HG03460 (cell line): ENCODE measurements at regions not wholly inside any gene's neighbourhood (a gene's known extent, or its start where the extent isn't known, plus 50 kb on each side); places are given as distances from the start of the nearest gene placed in this dataset.
"Not testable (repeated sequence)": the region's sequence is repeated elsewhere in the genome, so short reads cannot be mapped to it uniquely, and the experiment has no call there.

Source experiments
- ATAC-seq: cut with Tn5 transposase; IDR thresholded peaks from one replicate; pipeline ENCODE4 v1.9.1; 2021; ENCODE audit not compliant: unreplicated experiment

DNA sequence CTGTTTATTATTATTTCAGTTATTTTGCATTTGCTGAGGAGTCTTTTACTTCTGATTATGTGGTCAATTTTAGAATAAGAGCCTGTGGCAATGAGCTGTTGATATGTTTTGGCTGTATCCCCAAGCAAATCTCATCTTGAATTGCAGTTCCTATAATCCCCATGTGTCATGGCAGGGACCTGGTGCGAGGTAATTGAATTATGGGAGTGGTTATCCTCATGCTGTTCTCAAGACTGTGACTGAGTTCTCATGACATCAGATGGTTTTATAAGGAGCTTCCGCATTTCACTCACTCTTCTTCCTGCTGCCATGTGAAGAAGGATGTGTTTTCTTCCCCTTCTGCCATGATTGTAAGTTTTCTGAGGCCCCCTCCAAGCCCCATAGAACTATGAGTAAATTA is 114.9 kb upstream of the SLCO6A1 start:
- no peak for ATAC-seq

DNA sequence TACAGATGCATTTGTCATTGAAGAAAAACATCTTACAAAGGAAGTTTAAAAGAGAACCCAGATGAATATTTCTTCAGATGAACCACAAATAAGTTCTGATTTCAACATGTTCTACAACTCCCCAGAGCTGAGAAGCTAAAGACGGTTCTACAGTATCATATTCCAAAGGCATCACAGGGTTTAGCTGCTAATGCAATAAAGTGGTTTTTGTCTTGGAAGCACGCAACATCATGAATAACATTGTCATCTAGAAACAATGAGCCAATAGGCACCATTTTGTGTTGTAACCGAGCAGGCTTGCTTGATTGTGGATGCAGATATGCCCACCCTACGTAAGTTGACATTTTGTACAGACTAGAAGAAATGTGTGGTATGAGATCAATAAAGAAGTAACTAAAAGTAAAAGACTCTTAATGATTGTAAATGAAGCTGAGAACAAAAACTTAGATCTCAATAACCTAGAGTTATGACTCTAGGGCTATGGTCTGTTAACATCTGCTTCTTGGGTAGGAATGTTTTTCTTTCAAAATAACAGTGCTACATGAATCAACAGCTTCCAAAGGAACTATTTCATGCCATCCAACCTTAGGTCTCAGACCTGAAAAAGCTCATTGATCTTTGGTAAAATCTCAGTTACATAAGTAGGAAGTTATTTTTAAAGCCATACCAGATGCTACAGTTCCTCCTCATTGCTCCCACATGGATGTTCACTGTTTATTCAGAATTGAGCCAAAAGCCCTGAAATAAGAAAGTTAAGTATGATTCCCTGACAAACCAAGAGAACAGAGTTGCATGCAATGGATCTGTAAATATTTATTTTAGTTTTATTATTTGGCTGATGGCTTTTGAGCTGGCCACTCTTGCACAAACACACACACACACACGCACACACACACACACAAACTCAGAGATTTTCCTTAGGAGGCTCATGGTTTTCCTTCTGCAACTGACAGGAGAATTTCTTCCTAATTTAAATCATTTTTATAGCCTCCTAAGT is 118.7 kb upstream of the SLCO6A1 start:
- no peak for ATAC-seq

DNA sequence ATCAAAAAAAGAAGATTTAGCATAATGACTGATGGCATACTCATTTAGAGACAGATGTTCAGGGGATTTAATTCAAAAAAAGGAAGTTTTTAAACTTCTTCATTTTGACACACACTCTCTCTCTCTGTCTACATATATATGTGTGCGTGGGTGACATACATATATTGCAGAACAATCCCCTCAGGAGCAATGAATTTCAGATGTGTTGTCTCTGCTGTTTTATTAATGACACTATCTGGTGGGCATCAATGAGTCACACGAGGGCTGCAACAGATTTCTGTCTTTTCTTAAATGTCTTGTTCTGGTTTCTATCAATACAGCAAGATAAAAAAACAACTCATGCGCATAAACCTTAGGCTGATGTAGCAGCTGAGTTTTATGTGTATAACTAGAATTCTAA is 123.5 kb upstream of the SLCO6A1 start:
- no peak for ATAC-seq

DNA sequence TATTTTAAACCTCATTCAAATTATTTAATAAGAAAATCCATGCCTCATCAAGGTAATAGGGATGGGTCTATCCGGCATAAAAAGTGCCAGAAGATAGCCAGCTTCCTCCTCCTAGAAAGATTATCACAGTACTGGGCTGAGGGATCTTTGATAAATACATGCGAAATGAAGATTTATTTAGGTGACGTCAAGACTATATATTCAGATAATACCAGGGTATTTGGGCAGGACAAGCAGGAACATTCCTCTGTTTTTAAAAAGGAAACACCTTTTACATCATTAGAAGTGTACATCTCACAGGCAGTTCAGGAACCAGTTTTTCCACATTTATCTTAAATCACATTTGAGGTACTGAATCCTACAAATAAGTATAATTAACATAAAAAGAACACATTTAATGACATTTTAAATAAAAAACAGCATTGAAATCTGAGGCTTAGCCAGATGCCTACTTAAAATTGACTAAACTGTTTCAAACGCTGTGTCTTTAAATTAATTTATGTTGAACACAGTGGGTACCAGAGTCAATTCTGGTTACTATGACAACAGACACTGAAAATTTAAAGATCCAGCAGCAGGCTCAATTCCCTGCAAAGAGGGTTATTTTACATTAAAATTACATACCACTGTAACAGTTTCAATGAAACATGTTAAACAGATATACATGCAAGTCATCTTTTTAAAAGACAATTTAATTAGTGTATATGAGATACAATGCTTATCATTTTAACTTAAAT is 124.7 kb upstream of the SLCO6A1 start:
- no peak for ATAC-seq

DNA sequence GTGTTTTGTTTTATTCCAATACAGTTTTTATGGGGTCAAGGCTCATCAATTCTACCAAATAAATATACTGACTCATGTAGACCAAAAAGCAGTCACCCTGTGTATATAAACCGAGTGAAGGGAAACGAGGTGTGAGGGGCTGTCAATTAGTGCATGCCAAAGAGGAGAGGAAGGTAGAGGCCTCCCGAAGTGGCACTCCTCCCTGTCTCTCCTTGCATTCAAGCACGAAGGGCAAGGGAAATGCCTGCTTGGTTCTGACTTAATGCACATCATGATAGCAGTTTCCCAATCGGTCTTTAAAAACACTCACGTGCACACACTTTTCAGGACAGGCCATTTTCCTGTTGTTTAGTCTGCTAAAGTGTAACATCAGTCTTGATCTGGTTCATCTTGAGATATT is 125.6 kb upstream of the SLCO6A1 start:
- ATAC-seq, result no peak

DNA sequence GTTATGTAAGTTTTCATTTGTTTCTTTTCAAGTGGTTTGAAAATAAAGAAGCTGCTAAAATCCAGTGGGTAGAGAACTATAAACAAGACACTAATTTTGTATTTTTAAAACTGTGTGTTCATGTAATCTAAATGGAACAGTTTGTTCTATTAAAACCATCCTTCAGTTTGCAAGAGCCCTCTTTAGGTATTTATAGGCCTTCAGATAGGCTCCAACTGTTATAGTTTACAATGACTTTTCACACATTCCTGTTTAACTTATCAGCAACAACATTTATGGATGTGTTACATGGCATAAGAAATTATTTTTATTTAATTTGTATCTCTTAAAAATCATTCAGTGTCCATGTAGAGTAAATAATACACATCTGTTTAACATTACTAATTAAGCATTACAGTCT is 126.7 kb upstream of the SLCO6A1 start:
- no peak for ATAC-seq

DNA sequence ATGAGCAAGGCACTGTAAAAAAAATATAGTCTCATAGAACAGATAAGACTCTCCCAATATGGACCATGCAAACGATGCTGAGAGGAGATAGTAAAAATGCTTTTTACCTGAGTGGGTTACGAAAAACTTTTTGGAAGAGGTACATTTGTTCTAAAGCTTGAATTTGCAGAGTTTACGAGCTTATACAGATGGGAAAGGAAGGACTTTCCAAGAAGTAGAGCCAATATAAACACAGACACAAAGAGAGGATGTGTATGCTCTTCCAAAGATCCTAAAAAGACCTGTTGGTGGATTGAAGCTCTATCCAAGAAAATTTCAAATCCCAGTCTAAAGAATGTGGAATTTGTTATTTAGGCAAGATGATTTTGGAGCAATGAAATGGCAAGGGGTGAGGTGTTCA is 127.1 kb upstream of the SLCO6A1 start:
- no peak for ATAC-seq

DNA sequence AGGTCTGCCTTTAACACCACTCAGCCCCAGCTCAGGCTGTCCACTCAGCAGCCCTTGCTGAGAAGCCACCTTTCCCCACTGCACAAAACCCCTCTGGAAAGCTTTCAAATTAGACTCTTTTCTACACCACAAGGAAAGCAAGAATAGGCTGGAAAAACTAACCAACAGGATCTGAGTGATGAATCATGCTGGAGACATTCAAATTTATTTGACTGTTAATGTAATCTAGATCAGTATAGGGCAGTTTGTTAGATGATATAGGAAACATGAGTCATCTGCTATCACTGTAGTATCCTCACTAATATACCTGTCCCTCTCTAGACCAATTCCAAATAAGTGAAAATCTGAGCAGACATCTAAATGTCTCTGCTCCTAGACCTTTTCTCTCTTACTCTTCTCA is 127.8 kb upstream of the PAM start:
- no peak for ATAC-seq

DNA sequence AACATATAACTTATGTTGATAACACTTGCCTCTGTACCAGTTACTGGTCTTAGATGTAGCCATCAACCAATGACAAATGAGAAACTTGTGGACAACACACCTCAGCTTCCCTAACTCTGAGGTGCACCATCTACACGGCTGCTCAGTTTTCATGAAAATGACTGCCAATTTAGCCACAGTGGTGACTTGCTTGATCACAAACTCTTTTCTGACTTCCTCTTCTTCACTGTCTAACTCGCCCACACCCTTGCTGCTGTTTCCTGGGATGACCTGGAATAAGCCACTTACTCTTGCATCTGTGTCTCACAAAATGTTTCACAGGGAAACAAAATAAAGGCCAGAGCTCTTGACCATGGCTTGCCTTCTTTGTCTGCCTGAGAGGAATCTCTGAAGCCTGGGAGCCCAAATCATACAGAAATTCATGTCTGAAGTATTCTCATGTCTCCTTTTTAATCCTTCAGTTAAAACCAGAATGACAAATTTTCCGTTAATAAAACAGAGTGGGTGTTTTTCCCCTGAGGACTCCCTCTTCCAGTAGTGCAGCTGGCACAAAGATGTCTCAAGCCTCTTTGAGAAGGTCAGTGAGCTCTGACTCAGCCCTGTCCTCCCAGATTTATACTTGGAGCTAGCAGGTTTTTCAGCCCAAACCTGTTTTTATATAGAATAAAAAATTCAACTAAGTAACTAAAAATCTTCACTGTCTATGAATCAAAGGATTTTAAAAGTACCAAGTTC is 126.5 kb upstream of the PAM start:
- ATAC-seq, result no peak

DNA sequence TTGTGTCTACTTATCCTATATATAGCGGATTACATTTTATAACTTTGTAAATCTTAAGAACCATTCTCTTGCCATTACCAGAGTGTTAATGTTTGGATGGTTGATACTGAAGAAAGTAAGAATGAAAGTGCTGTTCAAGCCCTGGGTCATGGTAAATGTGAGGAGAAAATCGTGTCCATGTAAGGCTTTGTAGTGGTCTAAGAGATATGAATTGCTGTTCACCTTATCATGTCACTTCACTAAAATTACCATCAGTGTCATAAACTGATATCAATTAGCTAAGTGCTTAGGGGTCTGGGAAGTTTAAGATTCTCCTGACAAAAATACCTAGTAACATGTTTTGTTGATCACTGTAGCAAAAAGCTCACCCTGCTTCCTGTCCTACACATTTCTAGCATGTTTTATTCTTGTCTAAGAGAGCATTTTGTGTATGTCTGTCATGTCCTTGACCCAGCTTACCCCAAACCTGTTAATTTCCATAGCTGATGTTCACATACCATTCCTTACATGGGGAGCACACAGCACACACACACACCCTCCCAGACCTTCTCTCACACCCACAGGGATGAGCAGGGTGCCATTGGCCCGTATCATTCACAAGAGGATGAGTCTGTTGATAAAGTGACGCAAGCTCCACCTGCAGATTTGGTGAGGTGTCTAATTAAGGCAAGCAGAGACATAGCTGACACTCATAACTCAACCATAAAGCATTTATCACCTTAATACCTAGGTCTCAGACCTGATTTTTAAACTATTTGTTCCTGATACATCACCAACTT is 125.1 kb upstream of the PAM start:
- ATAC-seq, result no peak

DNA sequence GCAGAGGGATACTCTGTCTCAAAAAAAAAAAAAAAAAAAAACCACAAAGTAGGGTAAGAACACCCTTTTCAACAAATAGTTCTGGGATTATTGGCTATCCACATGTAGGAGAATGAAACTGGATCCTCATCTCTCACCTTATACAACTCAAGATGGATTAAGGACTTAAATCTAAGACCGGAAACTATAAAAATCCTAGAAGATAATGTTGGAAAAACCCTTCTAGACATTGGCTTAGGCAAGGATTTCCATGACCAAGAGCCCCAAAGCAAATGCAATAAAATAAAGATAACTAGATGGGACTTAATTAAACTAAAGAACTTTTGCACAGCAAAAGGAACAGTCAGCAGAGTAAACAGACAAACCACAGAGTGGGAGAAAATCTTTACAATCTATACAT is 119.7 kb upstream of the PAM start:
- not testable (repeated sequence) for ATAC-seq

DNA sequence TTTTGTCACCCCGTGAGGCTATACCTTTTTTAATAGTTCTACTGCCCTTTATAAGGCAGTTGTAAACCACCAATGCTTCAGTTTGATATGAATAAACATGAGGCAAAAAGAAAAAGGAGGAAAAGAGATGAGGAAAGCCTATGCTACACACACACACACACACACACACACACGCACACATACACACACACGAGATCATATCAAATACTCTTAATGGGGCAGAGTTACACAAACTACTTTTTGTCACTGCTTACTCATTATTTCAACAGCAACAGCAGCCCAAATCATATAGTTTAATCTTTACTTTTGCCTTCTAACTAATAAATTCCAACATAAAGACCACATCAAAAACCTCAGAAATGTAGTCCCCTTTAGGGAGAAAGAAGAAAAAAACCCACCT is 116.8 kb upstream of the PAM start:
- ATAC-seq, result no peak

DNA sequence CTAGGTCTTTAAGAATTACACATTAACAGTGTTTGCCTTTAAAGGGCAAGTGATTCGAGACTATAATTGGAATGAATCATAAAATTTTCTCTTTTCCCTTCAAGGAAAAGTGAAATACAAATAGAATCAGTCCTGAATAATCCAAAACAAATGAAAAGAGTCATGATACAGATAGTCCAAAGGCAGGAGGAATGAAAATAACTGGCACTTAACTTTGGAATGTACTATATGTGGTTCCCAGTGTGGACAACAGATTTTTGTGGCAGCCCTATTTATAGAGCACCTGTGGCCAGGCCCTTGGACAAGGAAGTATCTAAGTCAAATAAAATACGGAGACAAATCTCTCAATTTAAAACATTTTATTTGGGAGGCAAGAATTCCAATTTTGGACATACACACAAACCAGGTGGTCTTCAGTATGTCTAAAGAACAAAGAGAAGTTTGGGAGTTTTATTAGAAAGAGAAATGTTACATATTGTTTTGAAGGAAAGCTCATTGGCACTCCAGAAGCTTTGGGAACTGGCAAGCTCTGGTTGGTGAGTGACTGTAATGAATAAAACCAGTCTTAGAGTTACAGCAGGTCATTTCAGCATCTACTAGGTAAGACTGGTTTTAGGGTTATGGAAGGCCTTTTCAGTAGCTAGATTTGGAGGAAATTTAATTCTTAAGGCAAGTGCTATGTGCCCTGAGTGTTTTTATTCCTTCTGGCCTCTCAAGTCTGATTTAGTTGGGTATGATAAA is 116.0 kb upstream of the PAM start:
- ATAC-seq, result no peak

DNA sequence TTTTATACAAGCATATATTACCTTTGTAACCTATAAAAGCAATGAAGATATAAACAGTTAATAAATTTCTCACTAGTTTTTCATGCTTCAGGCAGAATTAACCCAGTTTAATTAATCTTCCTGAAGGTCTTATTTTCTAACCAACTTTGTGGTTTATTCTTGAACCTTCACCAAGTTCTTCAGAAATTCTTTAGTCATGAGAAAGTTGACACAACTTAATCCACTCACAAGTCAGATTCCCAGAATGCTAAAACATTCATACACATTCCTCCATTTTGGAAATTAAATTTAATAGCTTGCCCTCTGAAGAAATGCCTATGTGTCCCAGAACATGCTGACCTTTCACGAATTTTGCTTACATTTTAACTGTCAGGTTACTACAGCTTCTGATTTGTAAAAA is 105.4 kb upstream of the PAM start:
- ATAC-seq, result no peak

DNA sequence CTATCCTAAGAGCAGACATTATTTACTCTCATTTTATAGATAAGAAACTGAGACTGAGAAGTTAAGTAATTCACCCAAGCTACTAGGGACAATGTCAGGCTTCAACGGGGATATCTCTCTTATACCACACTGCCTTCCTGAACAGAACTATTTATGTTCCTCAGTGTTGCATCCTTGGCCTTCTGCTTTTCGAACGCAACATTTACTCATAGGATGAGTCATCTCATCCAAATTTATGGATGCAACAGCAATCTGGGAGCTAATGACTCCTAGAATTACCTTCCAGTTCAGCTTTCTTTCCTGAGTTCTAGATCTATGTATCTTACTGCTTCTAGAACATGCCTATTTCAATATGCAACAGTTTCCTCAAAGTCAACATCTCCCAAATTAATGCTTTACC is 103.6 kb upstream of the PAM start:
- ATAC-seq, result no peak

DNA sequence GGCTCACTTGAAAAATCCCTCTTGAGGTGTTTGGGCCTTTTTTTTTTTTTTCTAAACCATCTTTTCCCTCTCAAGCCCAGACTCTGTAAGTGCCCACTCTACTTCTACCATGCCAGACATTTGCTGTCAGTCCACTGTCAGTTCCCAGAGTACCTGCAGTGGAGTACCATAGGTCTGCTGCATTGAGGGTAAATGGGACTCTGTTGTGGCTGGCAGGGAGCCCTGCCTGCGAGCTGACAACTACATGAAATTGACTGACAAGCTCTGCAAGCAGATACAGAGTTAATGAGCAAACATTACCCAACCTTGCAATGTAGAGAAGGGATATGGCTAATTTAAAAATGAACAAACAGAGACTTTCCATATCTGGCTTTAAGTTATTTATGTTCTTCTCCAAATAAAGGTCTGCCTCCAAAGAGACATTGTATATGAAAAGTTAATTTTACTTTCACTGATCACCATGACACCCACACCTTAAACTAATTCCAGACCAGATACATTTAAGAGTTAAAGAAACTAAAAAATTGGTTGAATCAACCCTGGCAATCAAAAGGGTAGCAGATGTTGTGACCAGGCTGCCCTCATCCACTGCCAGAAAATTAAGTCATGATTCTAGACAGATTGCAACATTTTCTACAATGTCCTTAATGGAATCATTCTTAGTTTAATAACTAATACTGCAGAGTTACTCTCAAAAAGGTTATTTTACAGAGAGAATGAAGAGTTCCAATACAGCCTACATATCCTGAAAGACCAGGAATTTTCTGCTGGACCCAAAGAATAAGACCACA is 100.4 kb upstream of the PAM start:
- ATAC-seq, result no peak

DNA sequence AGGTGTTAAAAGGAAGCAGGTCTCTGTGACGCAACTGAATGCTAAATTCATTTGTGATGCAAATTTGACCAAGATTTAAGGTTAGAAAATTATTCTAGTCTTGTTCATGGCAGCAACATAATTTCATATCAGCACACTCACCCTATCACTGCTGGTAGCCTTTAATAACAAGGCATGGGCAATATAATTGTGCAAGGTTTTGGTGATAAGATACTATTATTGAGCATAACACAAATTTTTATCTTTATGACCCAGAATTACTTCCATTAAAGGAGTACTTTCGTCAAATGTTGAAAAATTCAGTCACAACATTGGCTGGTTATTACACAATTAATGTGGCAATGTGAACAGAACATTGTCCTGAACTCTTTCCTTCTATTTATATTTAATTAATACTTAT is 96.0 kb upstream of the PAM start:
- no peak for ATAC-seq

DNA sequence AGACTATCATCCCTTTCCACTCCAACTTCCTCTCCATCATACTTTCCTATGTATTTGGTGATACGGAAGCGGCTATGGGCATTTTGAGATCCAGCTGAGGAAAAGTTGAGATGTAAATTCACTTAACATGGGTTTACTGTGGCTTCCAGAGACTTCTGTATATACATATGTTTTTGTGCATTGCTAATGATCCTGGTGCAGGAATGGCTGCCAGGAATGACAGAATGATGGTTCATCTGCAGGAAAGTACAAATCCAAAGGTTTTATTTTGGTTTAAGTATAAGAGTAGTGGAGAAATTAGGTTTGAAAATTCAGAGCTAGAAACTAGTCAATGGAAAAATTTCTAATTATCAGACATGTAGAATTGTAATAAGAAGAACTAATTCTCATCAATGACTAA is 95.0 kb upstream of the PAM start:
- ATAC-seq, result no peak

DNA sequence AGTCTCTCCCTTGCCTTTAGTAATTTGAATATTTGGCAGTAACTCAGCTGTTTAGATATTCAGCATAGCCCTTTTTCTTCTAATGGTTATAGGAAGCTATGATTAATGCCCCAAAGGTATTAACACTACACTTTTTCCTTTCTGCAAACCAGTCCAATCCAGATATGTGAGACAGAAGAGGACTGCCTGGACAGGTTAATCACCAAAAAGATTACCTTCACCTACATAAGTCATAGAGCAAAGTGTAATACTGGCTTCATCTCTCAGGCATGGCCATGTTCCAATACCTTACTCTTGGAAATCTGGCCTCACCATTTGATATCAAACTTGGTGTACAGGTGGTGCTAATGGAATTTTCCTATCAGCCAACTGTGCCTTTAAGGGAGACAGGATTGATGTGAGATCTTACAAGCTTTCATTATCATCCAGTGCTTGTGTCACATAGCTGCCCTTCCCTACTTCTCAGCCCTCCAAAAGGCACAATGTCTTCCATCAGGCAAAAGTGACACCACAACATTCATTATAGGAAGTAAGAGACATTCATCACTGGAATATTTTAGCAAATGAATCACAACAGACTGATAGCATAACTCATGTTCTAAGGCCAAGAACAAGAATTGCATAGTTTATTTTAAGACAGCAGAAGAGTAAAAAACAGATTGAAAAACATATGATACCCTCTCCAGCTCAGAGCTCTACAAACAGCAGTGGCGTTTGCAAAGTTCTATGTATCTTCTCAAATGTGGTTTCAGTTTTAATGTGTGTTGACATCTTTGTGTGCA is 91.2 kb upstream of the PAM start:
- no peak for ATAC-seq
